Lower leg skin (tissue), 3 donors: ENCODE measurements at regions not wholly inside any gene's neighbourhood (a gene's known extent, or its start where the extent isn't known, plus 50 kb on each side); places are given as distances from the start of the nearest gene placed in this dataset.

ENCODE experiments used
- CTCF ChIP-seq, 3 donors: fragments of 450-650 bp; IDR thresholded peaks; one replicate each; pipeline ENCODE4 v1.5.1; 2016; ENCODE audit warnings: antibody characterized with exemption in 3 of 3, mild to moderate bottlenecking in 3 of 3, moderate library complexity in 2 of 3
- POLR2A ChIP-seq, 2 donors: fragments of 450-650 bp; IDR thresholded peaks; one replicate each; pipeline ENCODE4 v1.6.1; 2016 to 2017; ENCODE audit warnings: antibody characterized with exemption in 2 of 2, mild to moderate bottlenecking in 1 of 2, moderate library complexity in 1 of 2

GRCh38 chr4:23547601-23548000 is 342.2 kb downstream of the PPARGC1A start:
- no peak for TF ChIP-seq CTCF (IDR thresholded peaks at IDR 0.05)
- TF ChIP-seq POLR2A (IDR thresholded peaks at IDR 0.05) = no peak
